OCI-LY1 (cell line): ENCODE measurements at regions not wholly inside any gene's neighbourhood (a gene's known extent, or its start where the extent isn't known, plus 50 kb on each side); places are given as distances from the start of the nearest gene placed in this dataset.
"Not testable (repeated sequence)": the region's sequence is repeated elsewhere in the genome, so short reads cannot be mapped to it uniquely, and the experiment has no call there.

Experiments
- H2AFZ ChIP-seq: fragments of 200-600 bp; sonication (generic), shearing (Covaris generic); 2 replicates; pipeline ENCODE4 v1.6.0; 2014; ENCODE audit warnings: antibody characterized with exemption, mild to moderate bottlenecking, low read length
- H3F3A ChIP-seq: fragments of 200-600 bp; sonication (generic), shearing (Covaris generic); 2 replicates; pipeline ENCODE4 v1.6.0; 2014; ENCODE audit warnings: mild to moderate bottlenecking, antibody characterized with exemption, low read length, moderate library complexity; ENCODE audit not compliant: insufficient read depth
- H3K27ac ChIP-seq: fragments of 200-600 bp; sonication (generic); 2 replicates; pipeline ENCODE4 v1.5.1; 2014; ENCODE audit warnings: low read length, mixed run types, mild to moderate bottlenecking, low read depth; ENCODE audit not compliant: poor library complexity, severe bottlenecking
- H3K27me3 ChIP-seq: fragments of 200-600 bp; sonication (generic); 2 replicates; pipeline ENCODE4 v1.6.0; 2014; ENCODE audit warnings: antibody characterized with exemption, mild to moderate bottlenecking, low read length, moderate library complexity; ENCODE audit not compliant: insufficient read depth
- H3K36me3 ChIP-seq: fragments of 200-600 bp; sonication (generic); 2 replicates; pipeline ENCODE4 v1.6.1; 2014; ENCODE audit warnings: mild to moderate bottlenecking, antibody characterized with exemption, low read length, moderate library complexity, mixed read lengths; ENCODE audit not compliant: insufficient read depth
- H3K4me1 ChIP-seq: fragments of 200-600 bp; sonication (generic); 2 replicates; pipeline ENCODE4 v1.5.1; 2014; ENCODE audit warnings: mild to moderate bottlenecking, low read length, moderate library complexity; ENCODE audit not compliant: insufficient read depth, severe bottlenecking
- H3K4me2 ChIP-seq: fragments of 200-600 bp; sonication (generic), shearing (Covaris generic); 2 replicates; pipeline ENCODE4 v1.6.1; 2014; ENCODE audit warnings: low read length
- H3K4me3 ChIP-seq: fragments of 200-600 bp; sonication (generic); 2 replicates; pipeline ENCODE4 v1.5.1; 2014; ENCODE audit warnings: low read length, low read depth, mild to moderate bottlenecking, mixed read lengths; ENCODE audit not compliant: poor library complexity, severe bottlenecking
- H3K79me2 ChIP-seq: fragments of 200-600 bp; shearing (Covaris generic); 2 replicates; pipeline ENCODE4 v1.6.1; 2016; ENCODE audit warnings: mixed run types, low read length, mixed read lengths; ENCODE audit not compliant: insufficient read depth
- H3K9ac ChIP-seq: fragments of 200-600 bp; sonication (generic), shearing (Covaris generic); 2 replicates; pipeline ENCODE4 v1.6.1; 2014; ENCODE audit warnings: mild to moderate bottlenecking, low read length, mixed read lengths
- H3K9me2 ChIP-seq: fragments of 200-600 bp; sonication (generic), shearing (Covaris generic); 2 replicates; pipeline ENCODE4 v1.6.1; 2014; ENCODE audit warnings: low read depth, mild to moderate bottlenecking, low read length, mixed read lengths
- H3K9me3 ChIP-seq: fragments of 200-600 bp; shearing (Covaris generic); 2 replicates; pipeline ENCODE4 v1.6.1; 2014; ENCODE audit warnings: low read length, mixed read lengths
- H4K20me1 ChIP-seq: fragments of 200-600 bp; sonication (generic), shearing (Covaris generic); 2 replicates; pipeline ENCODE4 v1.6.0; 2016; ENCODE audit warnings: mild to moderate bottlenecking, low read length; ENCODE audit not compliant: insufficient read depth
- CTCF ChIP-seq: fragments of 200-600 bp; sonication (generic), shearing (Covaris generic); IDR thresholded peaks from 2 replicates; pipeline ENCODE4 v1.5.1; 2017; ENCODE audit warnings: mild to moderate bottlenecking, antibody characterized with exemption, low read length, moderate library complexity, mixed read lengths
- EZH2 ChIP-seq: fragments of 200-600 bp; sonication (generic), shearing (Covaris generic); IDR thresholded peaks from 2 replicates; pipeline ENCODE4 v1.8.0; 2017; ENCODE audit warnings: borderline replicate concordance, mixed run types, mild to moderate bottlenecking, antibody characterized with exemption, low read length, moderate library complexity, mixed read lengths

GRCh38 chr9:78091731-78092130 lies 60.1 kb upstream of the GNAQ start:
- no peaks in the 10 kb centered on the region for H4K20me1 ChIP-seq
- H3K9me3 ChIP-seq = no peaks in the 10 kb centered on the region
- no peaks in the 10 kb centered on the region for H3K79me2 ChIP-seq
- H3K27me3 ChIP-seq = 0 out of 2 replicates have a peak, but pooled peaks cover 3% of the 10 kb centered on the region
- no peaks in the 10 kb centered on the region for H3F3A ChIP-seq
- no peak overlapping the region for H3K9ac ChIP-seq
- no peaks in the 10 kb centered on the region for H3K9me2 ChIP-seq
- no peaks in the 10 kb centered on the region for H3K4me1 ChIP-seq
- no peak overlapping the region for H3K4me3 ChIP-seq
- no peak for TF ChIP-seq CTCF
- H2AFZ ChIP-seq = no peak overlapping the region
- no peaks in the 10 kb centered on the region for H3K36me3 ChIP-seq
- no peak overlapping the region for H3K27ac ChIP-seq
- H3K4me2 ChIP-seq = no peak overlapping the region

GRCh38 chr9:78089111-78089510 lies 57.5 kb upstream of the GNAQ start:
- H4K20me1 ChIP-seq = no peaks in the 10 kb centered on the region
- TF ChIP-seq CTCF = no peak
- no peak for TF ChIP-seq EZH2

GRCh38 chr9:78088190-78088589 lies 56.6 kb upstream of the GNAQ start:
- not testable (repeated sequence) for H3K4me2 ChIP-seq, H3K4me3 ChIP-seq, H3K79me2 ChIP-seq, H3K9me3 ChIP-seq, H3K36me3 ChIP-seq, H3K27ac ChIP-seq, H3K9ac ChIP-seq, H3K9me2 ChIP-seq, H3F3A ChIP-seq, H4K20me1 ChIP-seq, H3K27me3 ChIP-seq, H3K4me1 ChIP-seq, H2AFZ ChIP-seq

More at GRCh38 chr9:78089111-78089510, 57.5 kb upstream of the GNAQ start:
- Histone ChIP-seq H3K27ac (no peak overlapping the region), H2AFZ (no peak overlapping the region), H3K36me3 (no peaks in the 10 kb centered on the region), H3K4me2 (no peak overlapping the region), H3F3A (no peaks in the 10 kb centered on the region), H3K9me2 (no peaks in the 10 kb centered on the region), H3K4me1 (no peaks in the 10 kb centered on the region), H3K9me3 (no peaks in the 10 kb centered on the region), H3K9ac (no peak overlapping the region), H3K4me3 (no peak overlapping the region), H3K27me3 (no peaks in the 10 kb centered on the region), H3K79me2 (no peaks in the 10 kb centered on the region)
